ENCODE measurements at regions not wholly inside any gene's neighbourhood (a gene's known extent, or its start where the extent isn't known, plus 50 kb on each side); places are given as distances from the start of the nearest gene placed in this dataset.

DNA sequence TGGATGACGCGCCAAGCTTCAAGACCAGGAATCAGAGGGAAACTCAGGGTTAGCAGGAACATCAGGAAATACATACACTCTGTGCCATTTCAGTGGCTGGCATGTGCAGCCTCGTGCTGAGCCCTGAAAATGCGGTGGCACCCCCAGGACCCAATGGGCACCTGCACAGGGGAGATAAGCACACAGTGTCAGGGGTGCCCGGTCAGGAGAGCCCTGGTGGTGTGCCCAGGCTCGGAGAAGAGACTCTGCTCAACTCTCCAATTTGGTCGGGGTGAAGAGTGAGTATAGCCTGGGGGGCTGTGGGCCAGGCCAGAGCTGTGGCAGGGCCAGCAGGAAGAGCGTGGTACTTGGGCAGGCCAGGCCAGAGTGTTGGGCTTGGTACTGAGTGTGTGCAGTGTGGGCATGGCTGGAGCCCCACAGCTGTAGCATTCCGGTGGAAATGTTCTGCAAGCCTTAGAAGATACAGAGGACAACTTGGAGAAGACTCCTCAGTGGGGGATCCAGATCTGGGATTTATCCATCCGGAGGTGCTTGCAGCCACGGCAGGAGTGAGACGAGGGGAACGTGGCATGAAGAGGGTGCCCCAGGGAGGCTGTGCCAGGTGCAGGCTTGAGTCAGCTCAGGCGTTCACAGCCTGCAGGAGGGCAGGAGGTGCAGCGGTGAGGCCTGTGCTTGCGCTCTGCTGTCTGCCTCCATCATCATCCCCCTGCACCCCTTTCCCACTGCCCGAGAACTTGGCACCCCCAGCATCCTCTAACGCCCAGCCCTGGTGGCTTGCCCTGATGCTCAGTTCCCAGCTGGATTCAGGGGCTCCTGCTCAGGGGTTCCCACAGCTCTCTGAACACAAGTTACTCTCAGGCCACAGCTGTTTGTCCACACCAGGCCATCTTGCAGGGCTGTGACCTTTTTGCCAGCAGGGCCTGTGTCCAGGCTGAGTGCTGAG, 451.7 kb upstream of the HS6ST1 start:
- DNase-seq (ENCODE audit: low read depth, low spot score), result no peak
- H3K9ac ChIP-seq (replicated peaks; ENCODE audit: extremely low read depth, insufficient read depth, low read length), result no peak overlapping the region
- FAIRE-seq, result no peak
- no peaks in the 10 kb centered on the region for H3K36me3 ChIP-seq (ENCODE audit: control insufficient read depth in 2 of 2, extremely low read depth in 1 of 2, insufficient read depth in 2 of 2, low read length in 2 of 2)
- ChIA-PET POLR2A (no interaction called here), CTCF (no interaction called here)
- no peak for TF ChIP-seq POLR2A (IDR thresholded peaks at IDR 0.05; ENCODE audit: low read depth, low read length)
- TF ChIP-seq EZH2 (IDR thresholded peaks at IDR 0.05; ENCODE audit: borderline replicate concordance, low read depth, low read length, severe bottlenecking), result no peak
- TF ChIP-seq, protein P1, sequence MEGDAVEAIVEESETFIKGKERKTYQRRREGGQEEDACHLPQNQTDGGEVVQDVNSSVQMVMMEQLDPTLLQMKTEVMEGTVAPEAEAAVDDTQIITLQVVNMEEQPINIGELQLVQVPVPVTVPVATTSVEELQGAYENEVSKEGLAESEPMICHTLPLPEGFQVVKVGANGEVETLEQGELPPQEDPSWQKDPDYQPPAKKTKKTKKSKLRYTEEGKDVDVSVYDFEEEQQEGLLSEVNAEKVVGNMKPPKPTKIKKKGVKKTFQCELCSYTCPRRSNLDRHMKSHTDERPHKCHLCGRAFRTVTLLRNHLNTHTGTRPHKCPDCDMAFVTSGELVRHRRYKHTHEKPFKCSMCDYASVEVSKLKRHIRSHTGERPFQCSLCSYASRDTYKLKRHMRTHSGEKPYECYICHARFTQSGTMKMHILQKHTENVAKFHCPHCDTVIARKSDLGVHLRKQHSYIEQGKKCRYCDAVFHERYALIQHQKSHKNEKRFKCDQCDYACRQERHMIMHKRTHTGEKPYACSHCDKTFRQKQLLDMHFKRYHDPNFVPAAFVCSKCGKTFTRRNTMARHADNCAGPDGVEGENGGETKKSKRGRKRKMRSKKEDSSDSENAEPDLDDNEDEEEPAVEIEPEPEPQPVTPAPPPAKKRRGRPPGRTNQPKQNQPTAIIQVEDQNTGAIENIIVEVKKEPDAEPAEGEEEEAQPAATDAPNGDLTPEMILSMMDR (IDR thresholded peaks at IDR 0.05; ENCODE audit: extremely low read depth in 1 of 2, insufficient read depth in 1 of 2, low read depth in 1 of 2, low read length in 2 of 2), result no peak
- no peak for TF ChIP-seq GATA2 (IDR thresholded peaks at IDR 0.05; ENCODE audit: insufficient read depth, insufficient read length, low read depth, low read length)
- no peak for TF ChIP-seq MYC (IDR thresholded peaks at IDR 0.05; ENCODE audit: low read depth, low read length)
- TF ChIP-seq, protein P2, sequence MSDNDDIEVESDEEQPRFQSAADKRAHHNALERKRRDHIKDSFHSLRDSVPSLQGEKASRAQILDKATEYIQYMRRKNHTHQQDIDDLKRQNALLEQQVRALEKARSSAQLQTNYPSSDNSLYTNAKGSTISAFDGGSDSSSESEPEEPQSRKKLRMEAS (IDR thresholded peaks at IDR 0.05; ENCODE audit: insufficient read depth, insufficient read length), result no peak
- TF ChIP-seq POLR2AphosphoS5 (IDR thresholded peaks at IDR 0.05; ENCODE audit: insufficient read depth, low read depth, low read length), result no peak
- TF ChIP-seq JUN (IDR thresholded peaks at IDR 0.05; ENCODE audit: borderline replicate concordance, insufficient read depth, insufficient read length, low read depth), result no peak
- no peak for TF ChIP-seq FOS (IDR thresholded peaks at IDR 0.05; ENCODE audit: borderline replicate concordance, insufficient read depth, low read length)
- no peaks in the 10 kb centered on the region for H3K9me3 ChIP-seq (replicated peaks; ENCODE audit: control insufficient read depth, insufficient read depth, low read length)
- no peaks in the 10 kb centered on the region for H3K9me1 ChIP-seq (replicated peaks; ENCODE audit: control insufficient read depth, extremely low read depth, insufficient read depth, low read length)
- no peaks in the 10 kb centered on the region for H3K27me3 ChIP-seq (ENCODE audit: control insufficient read depth in 2 of 2, insufficient read depth in 2 of 2, low read length in 2 of 2)
- H3K27ac ChIP-seq (ENCODE audit: insufficient read depth, low read depth, low read length), result no peak overlapping the region
- H3K4me2 ChIP-seq (ENCODE audit: insufficient read depth, low read length), result no peak overlapping the region
- intact Hi-C loops (cut with micrococcal nuclease) (no loop called here), dilution Hi-C loops (cut with MboI; ENCODE audit: extremely low pct_ligation_motif_present, low sequenced_read_pairs) (no loop called here)
- no peak overlapping the region for H2AFZ ChIP-seq (ENCODE audit: low read depth, low read length)
- no peaks in the 10 kb centered on the region for H3K4me1 ChIP-seq (ENCODE audit: control insufficient read depth, extremely low read depth, insufficient read depth, low read length)
- BruUV-seq (replicated peaks), result no TSS peak
- H4K20me1 ChIP-seq (replicated peaks; ENCODE audit: control insufficient read depth, extremely low read depth, insufficient read depth, low read length), result no peaks in the 10 kb centered on the region
- no peaks in the 10 kb centered on the region for H3K79me2 ChIP-seq (ENCODE audit: control insufficient read depth, insufficient read depth, low read length)
- no peak overlapping the region for H3K4me3 ChIP-seq (replicated peaks in 1 of 3; ENCODE audit: insufficient read depth in 1 of 3, low read depth in 1 of 3, low read length in 3 of 3)
